ENCODE measurements at regions not wholly inside any gene's neighbourhood (a gene's known extent, or its start where the extent isn't known, plus 50 kb on each side); places are given as distances from the start of the nearest gene placed in this dataset.

- DNase-seq, result no peak
Measured at GRCh38 chr12:126551869-126552268, 1486.6 kb downstream of the AACS start.

- no peak for DNase-seq
Measured at GRCh38 chr12:126554625-126555024, 1489.4 kb downstream of the AACS start.

- no peak for DNase-seq
Measured at GRCh38 chr12:126557659-126558058, 1492.4 kb downstream of the AACS start.

- no peak for DNase-seq
Measured at GRCh38 chr12:126558219-126558618, 1493.0 kb downstream of the AACS start.

GRCh38 chr12:126558810-126559209 lies 1493.6 kb downstream of the AACS start:
- no peak for DNase-seq

- DNase-seq, result no peak
Measured at GRCh38 chr12:126567016-126567415, 1501.8 kb downstream of the AACS start.

- no peak for DNase-seq
Measured at GRCh38 chr12:126569706-126570105, 1504.5 kb downstream of the AACS start.

GRCh38 chr12:126570566-126570965 lies 1505.3 kb downstream of the AACS start:
- DNase-seq, result no peak

- DNase-seq, result no peak
Measured at GRCh38 chr12:126572170-126572569, 1506.9 kb downstream of the AACS start.

- DNase-seq, result no peak
Measured at GRCh38 chr12:126581655-126582054, 1516.4 kb downstream of the AACS start.

GRCh38 chr12:126582231-126582630 lies 1517.0 kb downstream of the AACS start:
- DNase-seq, result no peak

GRCh38 chr12:126588586-126589249 lies 1523.5 kb downstream of the AACS start:
- DNase-seq, result no peak

GRCh38 chr12:126591533-126591932 lies 1526.3 kb downstream of the AACS start:
- no peak for DNase-seq

- no peak for DNase-seq
Measured at GRCh38 chr12:126601184-126602170, 1536.2 kb downstream of the AACS start.

GRCh38 chr12:126602612-126603011 lies 1537.4 kb downstream of the AACS start:
- DNase-seq, result no peak

GRCh38 chr12:126607157-126607556 lies 1541.9 kb downstream of the AACS start:
- no peak for DNase-seq

GRCh38 chr12:126607867-126608266 lies 1542.6 kb downstream of the AACS start:
- DNase-seq, result no peak

- no peak for DNase-seq
Measured at GRCh38 chr12:126608607-126609175, 1543.5 kb downstream of the AACS start.

- DNase-seq, result no peak
Measured at GRCh38 chr12:126616441-126616840, 1551.2 kb downstream of the AACS start.

- DNase-seq, result no peak
Measured at GRCh38 chr12:126617312-126617711, 1552.1 kb downstream of the AACS start.

- no peak for DNase-seq
Measured at GRCh38 chr12:126627596-126627995, 1562.4 kb downstream of the AACS start.

GRCh38 chr12:126636821-126637220 lies 1571.6 kb downstream of the AACS start:
- DNase-seq, result no peak

- DNase-seq, result no peak
Measured at GRCh38 chr12:126644236-126645020, 1579.2 kb downstream of the AACS start.
